Amygdala (tissue), 56 donors: ENCODE measurements at regions not wholly inside any gene's neighbourhood (a gene's known extent, or its start where the extent isn't known, plus 50 kb on each side); places are given as distances from the start of the nearest gene placed in this dataset.

ENCODE experiments used
- DNase-seq, 56 donors: peaks; one replicate each; lab custom pipeline; 2025; lab: John Stamatoyannopoulos, UW

- DNase-seq: no peak
These were observed 369.8 kb downstream of the GADD45G start for GRCh38 chr9:89974582-89974981.

- DNase-seq: no peak
These were observed 370.2 kb downstream of the GADD45G start for GRCh38 chr9:89975024-89975423.

GRCh38 chr9:89975630-89976029 lies 370.8 kb downstream of the GADD45G start:
- DNase-seq: no peak

DNA sequence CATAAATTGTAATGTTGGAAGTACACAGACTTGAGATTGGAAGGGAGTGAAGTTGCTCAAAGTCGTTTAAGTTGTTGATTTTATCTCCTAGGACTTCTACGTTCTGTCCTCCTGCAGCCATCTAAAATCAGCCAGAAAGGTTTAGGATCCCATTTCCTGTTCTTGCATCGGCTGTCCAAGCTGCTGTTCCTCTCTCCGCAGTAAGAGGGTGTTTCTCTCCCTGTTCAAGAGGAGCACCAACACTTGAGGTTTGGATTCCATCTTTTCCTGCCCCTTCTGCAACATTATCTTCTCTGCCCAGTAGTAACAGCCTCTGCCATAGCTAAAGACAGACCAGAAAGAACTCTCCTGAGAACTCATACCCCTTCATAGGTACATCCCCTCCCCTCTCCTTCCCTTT lies 373.4 kb downstream of the GADD45G start:
- DNase-seq: no peak

GRCh38 chr9:89980600-89980999 lies 375.8 kb downstream of the GADD45G start:
- DNase-seq: no peak

DNA sequence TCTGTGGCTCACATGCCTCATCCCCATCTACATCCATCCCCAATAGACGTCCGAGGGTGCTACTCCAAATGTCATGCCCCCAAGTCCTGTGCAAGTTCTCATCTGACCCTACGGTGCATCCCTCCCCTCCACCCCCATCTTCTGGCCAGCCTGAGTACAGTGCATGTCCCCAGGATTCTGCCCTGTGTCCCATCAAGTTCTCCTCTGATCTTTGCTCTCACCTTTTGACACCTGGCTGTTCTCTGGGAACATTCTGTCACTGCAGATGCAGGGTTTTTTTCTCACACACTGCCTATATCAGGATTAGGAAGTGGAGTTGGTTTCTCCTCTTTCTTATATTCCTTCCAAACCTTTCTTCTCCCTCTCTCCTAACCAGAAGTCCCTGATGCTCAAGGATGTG lies 377.2 kb downstream of the GADD45G start:
- no peak for DNase-seq

- no peak for DNase-seq
These were observed 378.6 kb downstream of the GADD45G start for GRCh38 chr9:89983411-89983810.

- no peak for DNase-seq
These were observed 379.4 kb downstream of the GADD45G start for GRCh38 chr9:89984214-89984613.

DNA sequence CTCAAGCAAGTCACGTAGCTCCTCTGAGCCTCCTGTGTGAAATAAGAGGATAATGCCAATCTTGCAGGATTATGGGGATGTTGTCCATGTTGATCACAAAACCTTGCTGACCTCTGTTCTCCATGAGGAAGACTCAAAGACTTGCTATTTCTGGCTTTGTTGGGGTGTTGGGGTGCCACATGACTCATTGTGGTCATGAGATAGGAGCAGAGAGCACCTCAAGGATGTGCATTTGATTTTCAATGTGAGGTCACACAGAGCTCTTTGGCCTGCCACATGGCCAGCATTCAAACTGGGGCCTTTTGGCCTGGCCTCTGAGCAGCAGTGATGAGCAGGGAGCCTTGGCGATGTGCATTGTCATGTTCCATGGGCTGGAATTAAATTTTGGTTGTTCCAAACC lies 380.3 kb downstream of the GADD45G start:
- no peak for DNase-seq

- no peak for DNase-seq
These were observed 381.4 kb downstream of the GADD45G start for GRCh38 chr9:89986190-89986589.

DNA sequence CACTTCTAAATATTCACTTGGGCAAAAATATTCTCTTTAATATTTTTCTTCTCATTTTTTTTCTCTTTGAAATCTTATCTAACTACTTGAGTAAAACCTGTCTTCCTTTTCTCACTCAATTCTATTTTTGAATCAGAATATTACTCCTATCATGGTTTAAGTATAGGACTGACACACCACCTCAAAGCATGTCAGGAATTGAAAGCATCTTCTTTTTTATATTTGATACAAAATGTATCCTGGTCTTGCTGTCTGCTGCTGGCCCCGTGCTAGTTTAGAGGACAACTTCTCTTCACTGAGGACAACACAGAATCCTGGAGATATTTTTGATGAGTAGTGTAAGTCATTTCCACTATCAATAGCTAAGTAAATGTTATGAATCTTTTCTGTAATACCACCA lies 383.6 kb downstream of the GADD45G start:
- DNase-seq: no peak

DNA sequence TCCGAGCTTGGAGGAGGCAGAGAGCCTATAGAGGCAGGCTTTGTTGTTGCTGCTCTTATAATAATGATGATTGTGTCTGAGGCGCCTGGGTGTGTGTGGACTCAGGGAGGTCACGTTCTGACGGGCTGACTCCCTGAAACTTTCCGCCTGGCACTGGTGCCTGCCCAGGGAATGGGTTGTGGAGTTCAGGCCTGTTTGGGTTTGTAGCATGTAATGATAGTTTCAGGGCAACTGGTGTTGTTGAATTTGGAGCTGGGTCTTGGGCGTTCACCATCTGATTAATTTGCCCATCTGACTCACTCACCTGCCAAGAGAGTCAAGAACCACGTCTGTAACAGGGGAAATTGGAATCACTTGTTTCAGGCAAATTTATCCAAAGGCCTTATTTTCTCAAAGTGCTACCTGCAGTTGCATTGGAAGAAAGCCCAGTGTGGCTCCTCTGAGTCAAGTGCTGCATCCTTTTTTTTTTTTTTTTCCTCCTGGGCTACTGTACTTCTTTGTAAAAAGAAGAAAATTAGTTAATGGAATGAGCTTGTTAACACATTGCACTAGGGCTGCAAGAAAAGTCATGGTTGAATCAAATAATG lies 386.5 kb downstream of the GADD45G start:
- no peak for DNase-seq

DNA sequence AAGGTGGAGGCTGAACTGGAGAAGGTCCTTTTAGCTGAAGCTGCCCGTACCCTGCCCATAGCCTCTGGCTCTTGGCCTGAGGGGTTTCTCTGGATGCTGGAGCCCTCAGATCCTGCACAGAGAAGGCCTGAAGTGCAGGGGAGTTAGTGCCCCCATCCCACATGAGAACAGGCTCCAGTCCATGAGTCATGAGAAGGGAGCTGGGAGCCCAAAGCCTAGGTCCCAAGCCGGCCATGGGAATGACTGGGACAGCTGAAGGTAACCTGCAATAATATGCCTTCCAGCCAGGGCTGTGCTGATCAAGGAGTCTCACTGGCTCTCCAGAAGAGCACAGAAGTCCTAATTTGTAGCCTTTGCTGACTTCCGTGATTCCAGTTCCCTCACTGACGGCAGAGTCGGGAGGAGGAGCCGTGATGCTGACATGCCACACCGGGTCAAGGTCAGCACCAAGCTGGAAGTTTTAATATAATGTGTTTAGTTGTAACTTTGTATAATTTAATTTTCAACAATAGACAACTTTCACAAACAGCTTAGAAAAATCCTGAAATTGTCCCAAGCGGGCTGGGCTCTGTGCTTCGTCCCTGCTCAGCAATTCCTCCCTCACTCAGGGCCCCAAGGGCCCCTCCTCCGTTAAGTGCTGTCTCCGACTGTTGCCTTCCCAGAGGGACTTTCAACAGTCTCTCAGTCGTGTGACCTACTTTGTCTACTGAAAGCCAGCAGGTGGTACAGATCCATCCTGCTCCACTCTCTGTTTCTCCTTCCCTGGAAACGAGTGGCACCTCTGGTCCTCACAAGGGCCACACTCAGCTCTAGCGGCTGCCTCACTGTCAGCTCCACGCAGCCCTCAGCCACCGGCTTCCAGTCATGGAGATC lies 387.8 kb downstream of the GADD45G start:
- no peak for DNase-seq

DNA sequence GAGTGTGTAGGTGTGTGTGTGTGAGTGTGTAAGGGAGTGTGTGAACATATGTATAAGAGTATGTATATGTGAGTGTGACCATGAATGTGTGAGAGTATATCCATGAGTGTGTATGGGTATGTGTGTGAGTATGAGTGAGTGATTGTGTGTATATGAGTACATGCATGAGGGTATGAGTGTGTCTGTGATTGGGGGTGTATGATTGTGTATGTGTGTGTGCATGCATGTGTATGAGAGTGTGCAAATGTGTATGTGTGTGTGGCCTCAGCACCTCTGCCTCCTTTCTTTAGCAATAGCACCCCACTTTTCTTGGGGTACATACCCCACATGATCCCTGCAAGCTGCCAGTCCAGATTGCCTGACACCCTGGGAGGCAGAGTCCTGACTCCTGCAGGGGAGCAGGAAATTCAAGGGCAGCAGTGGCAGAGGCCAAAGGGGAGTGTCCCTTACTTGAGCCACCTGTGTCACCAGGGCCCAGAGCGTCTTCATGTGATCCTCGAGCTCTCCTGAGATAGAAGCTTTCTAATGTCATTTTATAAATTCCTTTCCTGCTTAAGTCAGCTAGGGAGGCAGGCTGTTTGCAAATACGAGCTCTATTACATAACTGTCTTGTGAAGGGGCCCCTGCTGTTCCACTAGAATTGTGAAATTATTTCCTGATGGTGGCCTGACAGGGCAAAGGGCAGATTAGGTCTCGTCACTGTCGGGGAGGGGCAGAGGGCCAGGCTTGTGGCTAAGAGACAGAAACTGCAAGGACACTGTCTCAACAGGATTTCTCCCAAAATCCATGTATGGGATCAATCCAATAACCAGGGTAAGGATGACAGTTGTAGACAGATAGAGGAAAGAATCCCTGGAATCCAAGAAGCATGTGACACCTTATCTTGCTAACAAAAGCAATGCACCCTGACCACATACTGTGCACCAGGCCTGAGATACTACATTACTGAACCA lies 389.1 kb downstream of the GADD45G start:
- DNase-seq: peak in 5 of 56 donors; percentile 11 to 41 (median 18)

- DNase-seq: no peak
These were observed 390.3 kb downstream of the GADD45G start for GRCh38 chr9:89994988-89995613.

- no peak for DNase-seq
These were observed 391.3 kb downstream of the GADD45G start for GRCh38 chr9:89996116-89996515.

DNA sequence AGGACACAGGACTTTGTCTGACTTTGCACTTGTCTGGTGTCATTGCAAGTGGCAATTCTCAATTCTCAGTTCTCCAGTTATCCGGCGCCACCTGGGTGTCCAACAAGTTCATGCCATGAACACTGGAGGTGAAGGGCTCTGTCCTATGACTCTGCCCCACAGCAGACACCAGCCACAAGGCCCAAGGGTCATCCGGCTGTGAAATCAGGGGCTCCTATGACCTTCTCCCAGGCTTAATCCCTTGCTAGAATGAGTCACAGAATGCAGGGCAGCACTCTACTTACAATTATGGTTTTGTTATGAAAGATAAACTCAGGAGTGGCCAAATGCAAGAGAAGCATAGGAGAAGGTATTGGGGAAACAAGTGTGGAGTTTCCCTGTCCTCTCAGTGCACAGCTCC lies 392.0 kb downstream of the GADD45G start:
- no peak for DNase-seq

DNA sequence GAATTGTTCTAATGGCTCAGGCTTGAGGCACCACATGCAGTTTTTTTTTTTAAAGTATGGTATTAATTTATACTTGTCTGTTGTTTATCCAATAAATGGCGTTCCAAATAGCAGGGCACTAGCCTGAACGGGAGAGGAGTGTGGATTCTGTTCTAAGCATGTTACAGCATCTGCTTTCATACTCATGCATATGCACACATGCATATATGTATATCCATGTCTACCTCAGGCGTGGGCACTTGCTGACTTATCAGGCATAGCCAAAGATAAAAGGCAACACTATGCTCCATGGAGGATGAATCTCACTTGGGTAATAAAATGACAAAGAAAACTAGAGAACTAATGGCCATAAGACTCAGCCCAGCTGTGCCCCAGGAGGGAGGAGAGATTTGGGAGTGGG lies 393.8 kb downstream of the GADD45G start:
- DNase-seq: no peak

- DNase-seq: no peak
These were observed 394.3 kb downstream of the GADD45G start for GRCh38 chr9:89999176-89999533.

DNA sequence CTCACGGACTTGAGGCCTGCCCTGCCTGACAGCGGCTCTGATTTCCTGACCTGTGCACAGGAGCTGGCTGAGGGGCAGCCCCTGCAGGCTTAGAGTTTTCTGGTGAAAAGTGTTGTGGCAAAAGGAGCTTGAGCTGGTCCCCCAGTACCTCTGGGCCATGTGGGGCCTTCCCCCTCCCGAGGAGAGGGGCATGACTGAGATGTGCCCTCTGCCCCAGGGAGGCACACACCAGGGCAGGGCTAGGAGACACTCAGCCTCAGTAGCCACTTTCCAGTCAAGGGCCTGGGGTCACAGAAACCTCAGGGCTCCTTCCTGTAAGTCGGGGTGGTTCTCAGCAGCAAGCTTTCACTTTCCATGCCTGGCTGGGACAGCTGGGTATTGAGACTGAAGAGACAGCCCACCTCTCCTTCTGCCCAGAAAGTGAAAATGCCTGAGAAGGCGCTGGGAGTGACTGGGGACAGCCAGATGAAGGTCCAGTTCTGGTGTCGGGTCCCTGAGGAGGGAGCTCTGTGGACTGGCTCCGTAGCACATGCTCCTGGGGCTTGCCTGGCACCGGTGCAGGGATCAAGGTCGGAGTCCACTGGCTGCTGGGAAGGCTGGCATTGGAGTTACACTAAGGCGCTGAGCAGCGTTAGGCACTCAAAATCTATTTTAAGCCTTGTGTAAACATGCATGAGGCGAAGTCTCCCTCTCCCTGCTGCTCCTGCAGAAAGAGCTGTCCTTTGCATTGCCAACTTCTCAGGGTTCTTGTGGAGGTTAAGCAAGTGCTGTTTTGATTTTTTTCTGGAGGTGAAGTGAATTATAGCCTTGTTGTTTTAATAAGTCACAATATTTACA lies 394.9 kb downstream of the GADD45G start:
- DNase-seq: peak in 28 of 56 donors; percentile 14 to 59 (median 31)
